K562 (cell line): ENCODE measurements at regions not wholly inside any gene's neighbourhood (a gene's known extent, or its start where the extent isn't known, plus 50 kb on each side); places are given as distances from the start of the nearest gene placed in this dataset.

Experiments used
- ATAC-seq: fragments of 200-7000 bp; cut with Tn5 transposase; 3 replicates; pipeline ENCODE4 v1.9.1; 2020; ENCODE audit warnings: moderate library complexity
- BruUV-seq: library from RNA; stranded (reverse); fragments of 400-500 nt; replicated peaks from 2 replicates; lab custom pipeline; 2021; lab: Mats Ljungman, UMichigan
- CTCF ChIA-PET: fragments of 300-600 bp; formaldehyde crosslinking; extraction: SDS; loops from one replicate; lab custom pipeline; 2021; ENCODE audit warnings: low intra/inter-chr PET ratio; lab: Yijun Ruan, JAX
- POLR2A ChIA-PET: fragments of 300-600, 350-650 bp; sonication (Branson Sonifier 250); formaldehyde crosslinking; extraction: SDS; loops from one replicate; lab custom pipeline; 2021; ENCODE audit warnings: antibody characterized with exemption, inconsistent platforms; lab: Yijun Ruan, JAX
- DNase-seq, 4 experiments: peaks; one replicate each; pipeline versions ENCODE4 v3.0.0 to v3.0.0-alpha.2; 2011 to 2018; ENCODE audit warnings: low spot score in 3 of 4, mixed read lengths in 3 of 4; ENCODE audit errors: extremely low read depth in 1 of 4
- FAIRE-seq: peaks from 2 replicates; lab custom pipeline; 2011; peaks lifted over from hg19 to GRCh38; lab: Jason Lieb, UNC
- H2AFZ ChIP-seq: 2 replicates; pipeline ENCODE4 v1.6.0; 2011; ENCODE audit warnings: low read depth, low read length, control low read depth, inconsistent platforms
- H3K27ac ChIP-seq: fragments of 200-600 bp; 3 replicates; pipeline ENCODE4 v1.8.0; 2011; ENCODE audit warnings: low read depth, mild to moderate bottlenecking, control low read depth, inconsistent platforms, low read length, moderate library complexity, mixed read lengths; ENCODE audit errors: extremely low read depth
- H3K27me3 ChIP-seq, 2 experiments: fragments of 300-600 bp in 1 of 2; 2 replicates in 1 of 2; 3 replicates in 1 of 2; pipeline versions ENCODE4 v1.6.0 to v1.8.0; 2011; ENCODE audit warnings: inconsistent platforms in 2 of 2, low read length in 2 of 2, mild to moderate bottlenecking in 1 of 2, mixed read lengths in 1 of 2, moderate library complexity in 1 of 2; ENCODE audit not compliant: control insufficient read depth in 2 of 2, insufficient read depth in 2 of 2
- H3K36me3 ChIP-seq: fragments of 300-600 bp; 3 replicates; pipeline ENCODE4 v1.8.0; 2011; ENCODE audit warnings: mild to moderate bottlenecking, low read length, inconsistent platforms; ENCODE audit not compliant: control insufficient read depth, insufficient read depth
- H3K4me1 ChIP-seq, 2 experiments: fragments of 200-600 bp in 1 of 2; replicated peaks in 1 of 2; 2 replicates in 1 of 2; 3 replicates in 1 of 2; pipeline versions ENCODE4 v1.5.1 to v1.8.0; 2011; ENCODE audit warnings: inconsistent platforms in 2 of 2, low read length in 2 of 2, mild to moderate bottlenecking in 1 of 2, mixed read lengths in 1 of 2, moderate library complexity in 1 of 2; ENCODE audit not compliant: control insufficient read depth in 2 of 2, insufficient read depth in 2 of 2
- H3K4me2 ChIP-seq: 2 replicates; pipeline ENCODE4 v1.6.1; 2011; ENCODE audit warnings: low read length, control low read depth, inconsistent platforms, mixed read lengths; ENCODE audit not compliant: insufficient read depth
- H3K4me3 ChIP-seq: fragments of 200-600 bp; sonication (generic), shearing (Covaris generic); 2 replicates; pipeline ENCODE4 v1.5.1; 2016; ENCODE audit warnings: control low read depth, inconsistent platforms
- H3K79me2 ChIP-seq: fragments of 200-600 bp; 3 replicates; pipeline ENCODE4 v1.8.0; 2011; ENCODE audit warnings: low read length, inconsistent platforms; ENCODE audit not compliant: control insufficient read depth, insufficient read depth
- H3K9ac ChIP-seq, 2 experiments: 2 replicates each; pipeline versions ENCODE4 v1.6.0 to v1.6.1; 2011; ENCODE audit warnings: low read depth in 2 of 2, low read length in 2 of 2, control low read depth in 1 of 2, inconsistent platforms in 1 of 2, mild to moderate bottlenecking in 1 of 2, mixed read lengths in 1 of 2; ENCODE audit not compliant: insufficient read depth in 1 of 2
- H3K9me1 ChIP-seq: one replicate; pipeline ENCODE4 v1.6.0; 2011; ENCODE audit warnings: inconsistent platforms, mild to moderate bottlenecking, low read length, moderate library complexity; ENCODE audit not compliant: control insufficient read depth, insufficient read depth
- H3K9me3 ChIP-seq: replicated peaks from 2 replicates; pipeline ENCODE4 v1.5.1; 2011; ENCODE audit warnings: low read depth, low read length, inconsistent platforms; ENCODE audit not compliant: control insufficient read depth, insufficient read depth
- H4K20me1 ChIP-seq: replicated peaks from 2 replicates; pipeline ENCODE4 v1.6.1; 2011; ENCODE audit warnings: low read length, inconsistent platforms, mixed read lengths; ENCODE audit not compliant: control insufficient read depth, insufficient read depth
- SRSF7 ChIP-seq: fragments of 200-400 bp; formaldehyde crosslinking; optimal IDR thresholded peaks from 2 replicates; pipeline ENCODE3; 2017; ENCODE audit warnings: mild to moderate bottlenecking, low read depth, low read length
- WHSC1 ChIP-seq: IDR thresholded peaks from one replicate; pipeline ENCODE4 v1.6.1; 2012; ENCODE audit warnings: low read length, control low read depth, inconsistent platforms
- WGBS: fragments of 100-300 bp; shearing (Covaris generic); methylation state at CpG from one replicate; pipeline ENCODE4 v1.1.6; 2016; ENCODE audit warnings: low coverage, mixed read lengths; ENCODE audit not compliant: insufficient coverage; ENCODE audit errors: missing lambda C conversion rate; 5-methylcytosine and 5-hydroxymethylcytosine counted together
- in situ Hi-C: fragments of 300-500 bp; cut with MboI; formaldehyde crosslinking; loops from 4 replicates; pipeline ENCODE4 v1.15.0; 2018; ENCODE audit warnings: inconsistent platforms, mixed read lengths
- intact Hi-C: fragments of 100-400 bp; cut with micrococcal nuclease; formaldehyde crosslinking; loops from 2 replicates; pipeline ENCODE4 v1.14.2; 2022
- TF ChIP-seq, protein P1 (sequence below): sonication (generic); formaldehyde crosslinking; IDR thresholded peaks from 2 replicates; pipeline ENCODE4 v1.8.0; 2022; ENCODE audit warnings: mild to moderate bottlenecking, missing genetic modification reagents
- TF ChIP-seq, protein P2 (sequence below), 3 experiments: IDR thresholded peaks in 2 of 3; conservative IDR thresholded peaks in 1 of 3; 2 replicates each; pipeline ENCODE4 v1.5.1; 2011 to 2012; ENCODE audit warnings: low read length in 3 of 3, mild to moderate bottlenecking in 3 of 3, control low read depth in 2 of 3, improper control_type of control experiment in 1 of 3, inconsistent platforms in 1 of 3, low read depth in 1 of 3, mixed read lengths in 1 of 3, moderate library complexity in 1 of 3; ENCODE audit not compliant: insufficient read depth in 2 of 3

DNA sequence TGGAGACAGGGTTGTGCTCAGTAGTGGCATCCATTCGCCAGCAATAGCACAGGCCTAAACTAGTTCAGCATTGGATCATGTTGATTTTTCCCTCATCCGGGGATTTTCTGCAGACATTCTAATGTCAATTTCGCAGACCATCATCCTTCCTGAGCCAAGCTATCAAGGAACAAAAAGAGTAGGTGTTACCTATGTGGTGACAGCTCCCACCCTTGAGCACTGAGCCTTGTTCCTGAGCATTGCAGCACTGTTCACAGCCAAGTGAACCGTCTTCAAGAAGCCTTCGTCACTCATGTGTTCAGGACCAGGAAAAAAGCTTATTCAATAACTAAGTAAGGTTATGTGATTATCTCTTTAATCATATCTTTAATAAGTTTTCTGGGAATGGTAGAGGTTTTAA, 576.2 kb downstream of the UQCRFS1 start:
- TF ChIP-seq, protein P1, sequence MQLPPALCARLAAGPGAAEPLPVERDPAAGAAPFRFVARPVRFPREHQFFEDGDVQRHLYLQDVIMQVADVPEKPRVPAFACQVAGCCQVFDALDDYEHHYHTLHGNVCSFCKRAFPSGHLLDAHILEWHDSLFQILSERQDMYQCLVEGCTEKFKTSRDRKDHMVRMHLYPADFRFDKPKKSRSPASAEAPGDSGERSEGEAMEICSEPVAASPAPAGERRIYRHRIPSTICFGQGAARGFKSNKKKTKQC (CRISPR knock-in tag), result no peak
- no peak for TF ChIP-seq WHSC1
- TF ChIP-seq SRSF7, result no peak
- TF ChIP-seq, protein P2, sequence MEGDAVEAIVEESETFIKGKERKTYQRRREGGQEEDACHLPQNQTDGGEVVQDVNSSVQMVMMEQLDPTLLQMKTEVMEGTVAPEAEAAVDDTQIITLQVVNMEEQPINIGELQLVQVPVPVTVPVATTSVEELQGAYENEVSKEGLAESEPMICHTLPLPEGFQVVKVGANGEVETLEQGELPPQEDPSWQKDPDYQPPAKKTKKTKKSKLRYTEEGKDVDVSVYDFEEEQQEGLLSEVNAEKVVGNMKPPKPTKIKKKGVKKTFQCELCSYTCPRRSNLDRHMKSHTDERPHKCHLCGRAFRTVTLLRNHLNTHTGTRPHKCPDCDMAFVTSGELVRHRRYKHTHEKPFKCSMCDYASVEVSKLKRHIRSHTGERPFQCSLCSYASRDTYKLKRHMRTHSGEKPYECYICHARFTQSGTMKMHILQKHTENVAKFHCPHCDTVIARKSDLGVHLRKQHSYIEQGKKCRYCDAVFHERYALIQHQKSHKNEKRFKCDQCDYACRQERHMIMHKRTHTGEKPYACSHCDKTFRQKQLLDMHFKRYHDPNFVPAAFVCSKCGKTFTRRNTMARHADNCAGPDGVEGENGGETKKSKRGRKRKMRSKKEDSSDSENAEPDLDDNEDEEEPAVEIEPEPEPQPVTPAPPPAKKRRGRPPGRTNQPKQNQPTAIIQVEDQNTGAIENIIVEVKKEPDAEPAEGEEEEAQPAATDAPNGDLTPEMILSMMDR (IDR thresholded peaks at IDR 0.05 in 2 of 3, conservative IDR thresholded peaks at IDR 0.05 in 1 of 3; ENCODE audit: insufficient read depth in 2 of 3, low read depth in 1 of 3, low read length in 3 of 3), result no peak
- Histone ChIP-seq H4K20me1 (no peaks in the 10 kb centered on the region), H3K9me1 (no peaks in the 10 kb centered on the region), H3K36me3 (no peaks in the 10 kb centered on the region), H3K79me2 (peaks cover 11% of the 10 kb centered on the region; the same call in 2 of the 3 replicates), H3K9me3 (no peaks in the 10 kb centered on the region), H3K4me1 (peaks cover 8 to 10% of the 10 kb centered on the region in 2 experiments; a peak in 4 of 5 replicates), H3K9ac (no peak overlapping the region), H2AFZ (no peak overlapping the region), H3K27ac (no peak overlapping the region), H3K4me3 (no peak overlapping the region), H3K4me2 (no peak overlapping the region), H3K27me3 (no peaks in the 10 kb centered on the region)
- DNase-seq (no peak), ATAC-seq (no peak), FAIRE-seq (no peak)
- CTCF ChIA-PET, result interaction anchor here (0.6 kb wide), 1 partner anchor 171 kb away, joined by 3 read pairs; no protein-coding TSS in a partner anchor
- in situ Hi-C loops, result no loop called here
- POLR2A ChIA-PET, result interaction anchor here (0.6 to 0.7 kb wide), 2 partner anchors 226 to 1067 kb away, joined by 3 to 4 read pairs; no protein-coding TSS in a partner anchor
- no TSS peak for BruUV-seq
- 47% methylated on average over 5 of the region's 5 CpGs for WGBS
- intact Hi-C loops, result loop anchor here (10.0 kb wide), 1 partner anchor 238 kb away; no protein-coding TSS in a partner anchor
